B cell (primary cell): ENCODE measurements at regions not wholly inside any gene's neighbourhood (a gene's known extent, or its start where the extent isn't known, plus 50 kb on each side); places are given as distances from the start of the nearest gene placed in this dataset.

ENCODE experiments used
- CTCF ChIP-seq: fragments of 200-600 bp; IDR thresholded peaks from one replicate; pipeline ENCODE4 v1.8.0; 2022; ENCODE audit warnings: antibody characterized with exemption, mild to moderate bottlenecking
- EZH2 ChIP-seq: IDR thresholded peaks from 2 replicates; pipeline ENCODE4 v1.6.1; 2012; ENCODE audit warnings: borderline replicate concordance, low read depth, mild to moderate bottlenecking, moderate library complexity, low read length; ENCODE audit not compliant: insufficient read depth, poor library complexity, severe bottlenecking

- TF ChIP-seq CTCF (no peak), EZH2 (no peak)
Observed at GRCh38 chr15:95868450-95868849, 462.1 kb upstream of the NR2F2 start.
